Neural cell (in vitro differentiated cells): ENCODE measurements at regions not wholly inside any gene's neighbourhood (a gene's known extent, or its start where the extent isn't known, plus 50 kb on each side); places are given as distances from the start of the nearest gene placed in this dataset.
"Not testable (repeated sequence)": the region's sequence is repeated elsewhere in the genome, so short reads cannot be mapped to it uniquely, and the experiment has no call there.

ENCODE experiments used
- CTCF ChIP-seq: fragments of 450-650 bp; IDR thresholded peaks from 2 replicates; pipeline ENCODE4 v1.5.1; 2014; ENCODE audit warnings: antibody characterized with exemption, mild to moderate bottlenecking, moderate library complexity; ENCODE audit not compliant: poor library complexity, severe bottlenecking
- EP300 ChIP-seq: fragments of 450-650 bp; conservative IDR thresholded peaks from 2 replicates; pipeline ENCODE4 v1.6.1; 2014; ENCODE audit warnings: antibody characterized with exemption, mild to moderate bottlenecking, moderate library complexity; ENCODE audit not compliant: poor library complexity, severe bottlenecking
- EZH2 ChIP-seq: fragments of 200-600, 300-800 bp; shearing (Covaris generic), sonication (generic); IDR thresholded peaks from 2 replicates; pipeline ENCODE4 v1.6.1; 2014; ENCODE audit warnings: antibody characterized with exemption, low read length, borderline replicate concordance, mild to moderate bottlenecking; ENCODE audit not compliant: insufficient read depth, poor library complexity, severe bottlenecking
- MXI1 ChIP-seq: fragments of 450-650 bp; conservative IDR thresholded peaks from 2 replicates; pipeline ENCODE4 v1.6.1; 2014; ENCODE audit warnings: antibody characterized with exemption, mild to moderate bottlenecking; ENCODE audit not compliant: poor library complexity, severe bottlenecking
- POLR2AphosphoS5 ChIP-seq: IDR thresholded peaks from 2 replicates; pipeline ENCODE4 v1.6.1; 2012
- RAD21 ChIP-seq: fragments of 450-650 bp; conservative IDR thresholded peaks from 2 replicates; pipeline ENCODE4 v1.6.1; 2014; ENCODE audit warnings: antibody characterized with exemption, mild to moderate bottlenecking, moderate library complexity
- REST ChIP-seq: IDR thresholded peaks from 2 replicates; pipeline ENCODE4 v1.6.1; 2012; ENCODE audit warnings: borderline replicate concordance
- TAF1 ChIP-seq: IDR thresholded peaks from 2 replicates; pipeline ENCODE4 v1.6.1; 2012; ENCODE audit warnings: low read depth

- not testable (repeated sequence) for TF ChIP-seq POLR2AphosphoS5, TAF1, CTCF, MXI1, EP300, REST, EZH2, RAD21
Observed at GRCh38 chr11:122559218-122559617, 96.3 kb upstream of the UBASH3B start.
